PC-3 (cell line): ENCODE measurements at regions not wholly inside any gene's neighbourhood (a gene's known extent, or its start where the extent isn't known, plus 50 kb on each side); places are given as distances from the start of the nearest gene placed in this dataset.

Experiments used
- CTCF ChIP-seq: fragments of 300-600 bp; sonication (generic); conservative IDR thresholded peaks from 2 replicates; pipeline ENCODE4 v1.5.1; 2017; ENCODE audit warnings: antibody characterized with exemption, low read depth, mild to moderate bottlenecking, low read length
- EZH2 ChIP-seq: fragments of 300-600 bp; sonication (generic); IDR thresholded peaks from one replicate; pipeline ENCODE4 v1.6.1; 2017; ENCODE audit warnings: antibody characterized with exemption, mild to moderate bottlenecking, low read length; ENCODE audit not compliant: unreplicated experiment
- EZH2phosphoT487 ChIP-seq: fragments of 300-600 bp; sonication (generic); IDR thresholded peaks from 2 replicates; pipeline ENCODE4 v1.6.1; 2018; ENCODE audit warnings: mild to moderate bottlenecking, antibody characterized with exemption, low read length, borderline replicate concordance

GRCh38 chr1:115166531-115167091, 77.3 kb upstream of the TSPAN2 start:
- TF ChIP-seq CTCF, result no peak
- no peak for TF ChIP-seq EZH2
- TF ChIP-seq EZH2phosphoT487, result no peak
